ENCODE measurements at regions not wholly inside any gene's neighbourhood (a gene's known extent, or its start where the extent isn't known, plus 50 kb on each side); places are given as distances from the start of the nearest gene placed in this dataset.

GRCh38 chr6:169988769-169989550 is 237.5 kb downstream of the ERMARD start:
- ATAC-seq (ENCODE audit: low FRiP score in 2 of 2), result no peak
- peaks cover 0 to 4% (median 0%) of the 10 kb centered on the region in 4 donors for H3K27me3 ChIP-seq
- no peak for TF ChIP-seq POLR2AphosphoS5 (IDR thresholded peaks at IDR 0.05)
- TF ChIP-seq EP300 (IDR thresholded peaks at IDR 0.05), result no peak
- peaks cover 6 to 27% (median 14%) of the 10 kb centered on the region in 4 donors for H3K4me1 ChIP-seq
- 86 to 91% methylated on average over 18 to 23 of the region's 25 CpGs for WGBS, 2 donors
- H3K9me3 ChIP-seq, result no peaks in the 10 kb centered on the region
- H3K27ac ChIP-seq, result no peak overlapping the region
- no peaks in the 10 kb centered on the region for H3K36me3 ChIP-seq
- no peak overlapping the region for H3K4me3 ChIP-seq
- DNase-seq, result peak in 1 of 2 donors; percentile 69

GRCh38 chr6:169986848-169987498 is 235.6 kb downstream of the ERMARD start:
- Histone ChIP-seq H3K9me3 (no peaks in the 10 kb centered on the region), H3K36me3 (no peaks in the 10 kb centered on the region), H3K4me3 (no peak overlapping the region), H3K27me3 (no peaks in the 10 kb centered on the region), H3K4me1 (peaks cover 0 to 27% (median 7%) of the 10 kb centered on the region in 4 donors), H3K27ac (no peak overlapping the region)
- WGBS, 2 donors, result 83 to 86% methylated on average over 12 to 18 of the region's 35 CpGs
- ATAC-seq (ENCODE audit: low FRiP score in 2 of 2), result no peak
- TF ChIP-seq POLR2A (IDR thresholded peaks at IDR 0.05), result no peak
- TF ChIP-seq CTCF (IDR thresholded peaks at IDR 0.05), result no peak
- no peak for TF ChIP-seq EP300 (IDR thresholded peaks at IDR 0.05)
- no peak for TF ChIP-seq POLR2AphosphoS5 (IDR thresholded peaks at IDR 0.05)
- DNase-seq, result peak in 1 of 2 donors; percentile 83

DNA sequence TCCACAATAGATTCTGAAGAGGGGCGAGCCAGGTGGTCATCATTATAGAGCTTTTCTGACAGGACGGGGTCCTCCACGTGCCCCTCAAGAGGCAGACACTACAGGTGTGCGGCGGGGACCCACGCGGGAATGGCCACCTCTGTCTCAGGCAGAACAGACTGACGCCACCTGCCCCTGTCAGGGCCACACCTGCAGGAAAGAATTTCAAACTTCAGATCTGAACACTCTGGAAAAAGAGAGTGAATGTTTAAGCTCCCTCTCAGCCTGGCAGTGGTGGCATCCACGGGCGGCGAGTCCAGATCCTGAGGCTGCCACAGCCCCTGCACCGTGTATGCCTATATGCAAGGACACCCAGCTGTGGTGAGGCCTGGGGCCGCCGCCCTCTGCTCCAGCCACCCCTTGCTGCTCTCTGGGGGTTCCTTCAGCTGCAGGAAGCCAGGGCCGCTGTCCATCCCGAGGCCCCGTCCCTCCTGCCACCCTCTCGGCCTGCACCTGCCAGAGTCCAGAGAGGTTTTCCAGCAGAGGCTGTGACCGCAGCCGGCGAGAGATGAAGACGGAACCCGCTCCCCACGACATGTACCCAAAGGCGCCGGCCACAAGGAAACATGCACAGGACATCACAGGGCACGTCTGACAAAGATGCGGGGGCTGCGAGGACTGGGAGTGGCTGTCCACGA is 234.9 kb downstream of the ERMARD start:
- DNase-seq (peak in 1 of 2 donors; percentile 81), ATAC-seq (ENCODE audit: low FRiP score in 2 of 2) (no peak)
- TF ChIP-seq EP300 (IDR thresholded peaks at IDR 0.05), result no peak
- no peak for TF ChIP-seq POLR2AphosphoS5 (IDR thresholded peaks at IDR 0.05)
- no peak for TF ChIP-seq POLR2A (IDR thresholded peaks at IDR 0.05)
- no peak for TF ChIP-seq CTCF (IDR thresholded peaks at IDR 0.05)
- Histone ChIP-seq H3K4me3 (no peak overlapping the region), H3K27ac (no peak overlapping the region), H3K9me3 (no peaks in the 10 kb centered on the region), H3K4me1 (peaks cover 0 to 27% (median 7%) of the 10 kb centered on the region in 4 donors), H3K27me3 (no peaks in the 10 kb centered on the region), H3K36me3 (no peaks in the 10 kb centered on the region)
- 85 to 86% methylated on average over 15 to 19 of the region's 30 CpGs for WGBS, 2 donors

- no peaks in the 10 kb centered on the region for H3K27me3 ChIP-seq
- H3K27ac ChIP-seq, result no peak overlapping the region
- WGBS, 2 donors, result 76% methylated on average over 27 to 38 of the region's 38 CpGs
- H3K9me3 ChIP-seq, result no peaks in the 10 kb centered on the region
- peaks cover 0 to 27% (median 7%) of the 10 kb centered on the region in 4 donors for H3K4me1 ChIP-seq
- H3K4me3 ChIP-seq, result no peak overlapping the region
- ATAC-seq (ENCODE audit: low FRiP score in 2 of 2) (peak in 1 of 2 donors; percentile 20), DNase-seq (peak in 1 of 2 donors; percentile 87)
- H3K36me3 ChIP-seq, result no peaks in the 10 kb centered on the region
- TF ChIP-seq EP300 (IDR thresholded peaks at IDR 0.05) (no peak), POLR2A (IDR thresholded peaks at IDR 0.05) (no peak)
Observed at GRCh38 chr6:169985121-169986015, 233.9 kb downstream of the ERMARD start.

Measured in upper lobe of left lung (tissue), 6 donors.